Activated CD8-positive, alpha-beta memory T cell treated with anti-CD3 and anti-CD28 coated beads, Interleukin-2, amount 50 U/mL, for 48 hours (primary cell): ENCODE measurements at regions not wholly inside any gene's neighbourhood (a gene's known extent, or its start where the extent isn't known, plus 50 kb on each side); places are given as distances from the start of the nearest gene placed in this dataset.
A peak's percentile ranks its signal among the peaks of the same experiment; 100 is the strongest.
"Not testable (repeated sequence)": the region's sequence is repeated elsewhere in the genome, so short reads cannot be mapped to it uniquely, and the experiment has no call there.

ENCODE experiments used
- DNase-seq: peaks from one replicate; pipeline ENCODE4 v3.0.0-alpha.2; 2020

- no peak for DNase-seq
Observed at GRCh38 chr14:101083564-101084435, 180.3 kb upstream of the RTL1 start.

- peak; percentile 10 for DNase-seq
Observed at GRCh38 chr14:101084436-101084826, 180.9 kb upstream of the RTL1 start.

GRCh38 chr14:101086926-101087325, 183.4 kb upstream of the RTL1 start:
- no peak for DNase-seq

- peak; percentile 23 for DNase-seq
Observed at GRCh38 chr14:101087614-101088394, 184.3 kb upstream of the RTL1 start.

GRCh38 chr14:101088395-101088667, 184.8 kb upstream of the RTL1 start:
- DNase-seq, result no peak

- peak; percentile 23 for DNase-seq
Observed at GRCh38 chr14:101088714-101089113, 185.2 kb upstream of the RTL1 start.

- not testable (repeated sequence) for DNase-seq
Observed at GRCh38 chr14:101090478-101090877, 187.0 kb upstream of the RTL1 start.

GRCh38 chr14:101090976-101091375, 187.5 kb upstream of the RTL1 start:
- DNase-seq, result no peak

- DNase-seq, result not testable (repeated sequence)
Observed at GRCh38 chr14:101094916-101095315, 191.4 kb upstream of the RTL1 start.

- no peak for DNase-seq
Observed at GRCh38 chr14:101096551-101096950, 193.0 kb upstream of the RTL1 start.

- no peak for DNase-seq
Observed at GRCh38 chr14:101097109-101097793, 193.7 kb upstream of the RTL1 start.

- no peak for DNase-seq
Observed at GRCh38 chr14:101098177-101098576, 194.7 kb upstream of the RTL1 start.

- DNase-seq, result no peak
Observed at GRCh38 chr14:101098641-101099040, 195.1 kb upstream of the RTL1 start.

- peak; percentile 20 for DNase-seq
Observed at GRCh38 chr14:101101456-101102056, 198.0 kb upstream of the RTL1 start.

- peak; percentile 15 for DNase-seq
Observed at GRCh38 chr14:101102875-101103274, 199.4 kb upstream of the RTL1 start.

- peak; percentile 32 for DNase-seq
Observed at GRCh38 chr14:101103321-101103901, 199.9 kb upstream of the RTL1 start.

GRCh38 chr14:101104485-101104884, 201.0 kb upstream of the RTL1 start:
- peak; percentile 23 for DNase-seq

GRCh38 chr14:101105045-101105444, 201.5 kb upstream of the RTL1 start:
- DNase-seq, result peak; percentile 13

GRCh38 chr14:101108579-101109346, 205.2 kb upstream of the RTL1 start:
- DNase-seq, result peak; percentile 33

GRCh38 chr14:101109347-101109638, 205.8 kb upstream of the RTL1 start:
- peak; percentile 26 for DNase-seq

GRCh38 chr14:101109981-101110728, 206.6 kb upstream of the RTL1 start:
- peak; percentile 29 for DNase-seq
